ENCODE measurements at regions not wholly inside any gene's neighbourhood (a gene's known extent, or its start where the extent isn't known, plus 50 kb on each side); places are given as distances from the start of the nearest gene placed in this dataset.
A peak's percentile ranks its signal among the peaks of the same experiment; 100 is the strongest.
"Not testable (repeated sequence)": the region's sequence is repeated elsewhere in the genome, so short reads cannot be mapped to it uniquely, and the experiment has no call there.

- no peak for DNase-seq (ENCODE audit: low spot score)
Observed at GRCh38 chr2:65788556-65788955, 356.2 kb upstream of the SPRED2 start.

- DNase-seq (ENCODE audit: low spot score): no peak
Observed at GRCh38 chr2:65786765-65787164, 354.4 kb upstream of the SPRED2 start.

GRCh38 chr2:65786007-65786717, 353.8 kb upstream of the SPRED2 start:
- no peak for DNase-seq (ENCODE audit: low spot score)

GRCh38 chr2:65782996-65783650, 350.7 kb upstream of the SPRED2 start:
- DNase-seq (ENCODE audit: low spot score): no peak

- DNase-seq (ENCODE audit: low spot score): no peak
Observed at GRCh38 chr2:65782186-65782585, 349.8 kb upstream of the SPRED2 start.

GRCh38 chr2:65781756-65782155, 349.4 kb upstream of the SPRED2 start:
- DNase-seq (ENCODE audit: low spot score): peak; percentile 30

GRCh38 chr2:65779021-65779420, 346.6 kb upstream of the SPRED2 start:
- DNase-seq (ENCODE audit: low spot score): no peak

- no peak for DNase-seq (ENCODE audit: low spot score)
Observed at GRCh38 chr2:65778137-65778536, 345.7 kb upstream of the SPRED2 start.

GRCh38 chr2:65775839-65776238, 343.4 kb upstream of the SPRED2 start:
- no peak for DNase-seq (ENCODE audit: low spot score)

- no peak for DNase-seq (ENCODE audit: low spot score)
Observed at GRCh38 chr2:65767946-65768345, 335.5 kb upstream of the SPRED2 start.

- DNase-seq (ENCODE audit: low spot score): no peak
Observed at GRCh38 chr2:65766768-65767267, 334.4 kb upstream of the SPRED2 start.

GRCh38 chr2:65765376-65765775, 333.0 kb upstream of the SPRED2 start:
- DNase-seq (ENCODE audit: low spot score): no peak

- DNase-seq (ENCODE audit: low spot score): no peak
Observed at GRCh38 chr2:65762068-65762467, 329.7 kb upstream of the SPRED2 start.

- DNase-seq (ENCODE audit: low spot score): no peak
Observed at GRCh38 chr2:65754219-65754618, 321.8 kb upstream of the SPRED2 start.

- DNase-seq (ENCODE audit: low spot score): no peak
Observed at GRCh38 chr2:65751408-65751807, 319.0 kb upstream of the SPRED2 start.

GRCh38 chr2:65749545-65749944, 317.1 kb upstream of the SPRED2 start:
- DNase-seq (ENCODE audit: low spot score): no peak

- not testable (repeated sequence) for DNase-seq (ENCODE audit: low spot score)
Observed at GRCh38 chr2:65747875-65748274, 315.5 kb upstream of the SPRED2 start.

GRCh38 chr2:65746931-65747675, 314.7 kb upstream of the SPRED2 start:
- DNase-seq (ENCODE audit: low spot score): no peak

GRCh38 chr2:65744477-65745200, 312.2 kb upstream of the SPRED2 start:
- no peak for DNase-seq (ENCODE audit: low spot score)

- no peak for DNase-seq (ENCODE audit: low spot score)
Observed at GRCh38 chr2:65742977-65743376, 310.6 kb upstream of the SPRED2 start.

- DNase-seq (ENCODE audit: low spot score): no peak
Observed at GRCh38 chr2:65739927-65740326, 307.5 kb upstream of the SPRED2 start.

- DNase-seq (ENCODE audit: low spot score): no peak
Observed at GRCh38 chr2:65737452-65738011, 305.1 kb upstream of the SPRED2 start.

Data from HuH-7 (cell line).